ENCODE measurements at regions not wholly inside any gene's neighbourhood (a gene's known extent, or its start where the extent isn't known, plus 50 kb on each side); places are given as distances from the start of the nearest gene placed in this dataset.

- H4K20me1 ChIP-seq (ENCODE audit: control insufficient read depth, extremely low read depth, insufficient read depth, low read length) = no peaks in the 10 kb centered on the region
- TF ChIP-seq EZH2 (IDR thresholded peaks at IDR 0.05; ENCODE audit: low read length) = no peak
- no peak for TF ChIP-seq CTCF (optimal IDR thresholded peaks at IDR 0.05 in 1 of 3, IDR thresholded peaks at IDR 0.05 in 1 of 3, conservative IDR thresholded peaks at IDR 0.05 in 1 of 3; ENCODE audit: extremely low read depth in 1 of 3, insufficient read depth in 2 of 3, low read length in 3 of 3)
- H3K36me3 ChIP-seq (ENCODE audit: control insufficient read depth in 2 of 2, extremely low read depth in 1 of 2, insufficient read depth in 2 of 2, low read length in 2 of 2) = no peaks in the 10 kb centered on the region
- H2AFZ ChIP-seq (ENCODE audit: control insufficient read depth, low read length) = no peak overlapping the region
- dilution Hi-C loops (cut with MboI; ENCODE audit: extremely low pct_ligation_motif_present, low sequenced_read_pairs) = no loop called here
- FAIRE-seq (peak; percentile 13), DNase-seq (ENCODE audit: low read depth, low spot score) (peak; percentile 28)
- peaks cover 6% of the 10 kb centered on the region for H3K27me3 ChIP-seq (ENCODE audit: control insufficient read depth, extremely low read depth, insufficient read depth, low read length)
- H3K9me3 ChIP-seq (ENCODE audit: control insufficient read depth, low read depth, low read length) = no peaks in the 10 kb centered on the region
- H3K4me1 ChIP-seq (ENCODE audit: control insufficient read depth, extremely low read depth, insufficient read depth, low read length) = peaks cover 3% of the 10 kb centered on the region
- peak overlapping the region; percentile 7 for H3K27ac ChIP-seq (ENCODE audit: control insufficient read depth, insufficient read depth, low read length)
- no peaks in the 10 kb centered on the region for H3K79me2 ChIP-seq (ENCODE audit: control insufficient read depth, insufficient read depth, low read length)
- peak overlapping the region; percentile 1 for H3K4me2 ChIP-seq (ENCODE audit: control insufficient read depth, extremely low read depth, insufficient read depth, low read depth, low read length)
- no peak overlapping the region for H3K4me3 ChIP-seq (ENCODE audit: control insufficient read depth in 2 of 3, extremely low read depth in 1 of 3, insufficient read depth in 2 of 3, low read depth in 1 of 3, low read length in 3 of 3)
- H3K9me1 ChIP-seq (ENCODE audit: control insufficient read depth, extremely low read depth, insufficient read depth, low read length) = no peaks in the 10 kb centered on the region
- H3K9ac ChIP-seq (ENCODE audit: control insufficient read depth, extremely low read depth, insufficient read depth, low read length) = no peak overlapping the region
Observed at GRCh38 chrX:111041018-111041462, 55.0 kb upstream of the PAK3 start.

- Histone ChIP-seq H3K79me2 (ENCODE audit: control insufficient read depth, insufficient read depth, low read length) (no peaks in the 10 kb centered on the region), H2AFZ (ENCODE audit: control insufficient read depth, low read length) (no peak overlapping the region), H3K36me3 (ENCODE audit: control insufficient read depth in 2 of 2, extremely low read depth in 1 of 2, insufficient read depth in 2 of 2, low read length in 2 of 2) (no peaks in the 10 kb centered on the region), H3K4me1 (ENCODE audit: control insufficient read depth, extremely low read depth, insufficient read depth, low read length) (peaks cover 3% of the 10 kb centered on the region), H3K9ac (ENCODE audit: control insufficient read depth, extremely low read depth, insufficient read depth, low read length) (no peak overlapping the region), H3K4me3 (ENCODE audit: control insufficient read depth in 2 of 3, extremely low read depth in 1 of 3, insufficient read depth in 2 of 3, low read depth in 1 of 3, low read length in 3 of 3) (no peak overlapping the region), H4K20me1 (ENCODE audit: control insufficient read depth, extremely low read depth, insufficient read depth, low read length) (no peaks in the 10 kb centered on the region), H3K27ac (ENCODE audit: control insufficient read depth, insufficient read depth, low read length) (peak overlapping the region; percentile 7), H3K27me3 (ENCODE audit: control insufficient read depth, extremely low read depth, insufficient read depth, low read length) (peaks cover 2% of the 10 kb centered on the region), H3K9me3 (ENCODE audit: control insufficient read depth, low read depth, low read length) (no peaks in the 10 kb centered on the region), H3K4me2 (ENCODE audit: control insufficient read depth, extremely low read depth, insufficient read depth, low read depth, low read length) (peak overlapping the region; percentile 1), H3K9me1 (ENCODE audit: control insufficient read depth, extremely low read depth, insufficient read depth, low read length) (no peaks in the 10 kb centered on the region)
- dilution Hi-C loops (cut with MboI; ENCODE audit: extremely low pct_ligation_motif_present, low sequenced_read_pairs) = no loop called here
- no peak for DNase-seq (ENCODE audit: low read depth, low spot score)
- TF ChIP-seq CTCF (optimal IDR thresholded peaks at IDR 0.05 in 1 of 3, IDR thresholded peaks at IDR 0.05 in 1 of 3, conservative IDR thresholded peaks at IDR 0.05 in 1 of 3; ENCODE audit: extremely low read depth in 1 of 3, insufficient read depth in 2 of 3, low read length in 3 of 3) (no peak), EZH2 (IDR thresholded peaks at IDR 0.05; ENCODE audit: low read length) (no peak)
- FAIRE-seq = peak; percentile 9
Observed at GRCh38 chrX:111040377-111041017, 55.5 kb upstream of the PAK3 start.

Measured in keratinocyte (primary cell).